Neutrophil (primary cell): ENCODE measurements at regions not wholly inside any gene's neighbourhood (a gene's known extent, or its start where the extent isn't known, plus 50 kb on each side); places are given as distances from the start of the nearest gene placed in this dataset.

ENCODE experiments used
- H3K27ac ChIP-seq: fragments of 200-600 bp; sonication (generic); 2 replicates; pipeline ENCODE4 v1.5.1; 2016; ENCODE audit warnings: mild to moderate bottlenecking, moderate library complexity
- H3K27me3 ChIP-seq: fragments of 200-600 bp; sonication (generic); 2 replicates; pipeline ENCODE4 v1.6.0; 2016; ENCODE audit warnings: mild to moderate bottlenecking
- H3K36me3 ChIP-seq: fragments of 200-600 bp; sonication (generic); 2 replicates; pipeline ENCODE4 v1.5.1; 2017
- H3K4me1 ChIP-seq, 2 experiments: fragments of 200-600 bp in 1 of 2; sonication (generic) in 1 of 2; 1 replicate in 1 of 2; 2 replicates in 1 of 2; pipeline versions ENCODE4 v1.5.1 to v1.6.1; 2013 to 2016; ENCODE audit warnings: low read depth in 1 of 2, low read length in 1 of 2, mild to moderate bottlenecking in 1 of 2, moderate library complexity in 1 of 2; ENCODE audit not compliant: control insufficient read depth in 1 of 2, insufficient read depth in 1 of 2
- H3K4me3 ChIP-seq, 2 experiments: fragments of 200-600 bp in 1 of 2; sonication (generic) in 1 of 2; 1 replicate in 1 of 2; 2 replicates in 1 of 2; pipeline ENCODE4 v1.5.1; 2013 to 2016; ENCODE audit warnings: low read depth in 1 of 2, low read length in 1 of 2, mild to moderate bottlenecking in 1 of 2, moderate library complexity in 1 of 2
- H3K9me3 ChIP-seq: fragments of 200-600 bp; sonication (generic); 2 replicates; pipeline ENCODE4 v1.5.1; 2016
- CTCF ChIP-seq: fragments of 200-600 bp; sonication (generic); IDR thresholded peaks from 2 replicates; pipeline ENCODE4 v1.5.1; 2016; ENCODE audit warnings: antibody characterized with exemption

GRCh38 chr4:20137176-20137575 lies 114.5 kb upstream of the SLIT2 start:
- no peak overlapping the region for H3K27ac ChIP-seq
- H3K36me3 ChIP-seq: no peaks in the 10 kb centered on the region
- H3K4me3 ChIP-seq: no peak overlapping the region
- H3K4me1 ChIP-seq: no peaks in the 10 kb centered on the region
- no peak for TF ChIP-seq CTCF
- no peaks in the 10 kb centered on the region for H3K27me3 ChIP-seq
- no peaks in the 10 kb centered on the region for H3K9me3 ChIP-seq

GRCh38 chr4:20127626-20128025 lies 124.1 kb upstream of the SLIT2 start:
- H3K27me3 ChIP-seq: no peaks in the 10 kb centered on the region
- no peaks in the 10 kb centered on the region for H3K36me3 ChIP-seq

GRCh38 chr4:20126906-20127305 lies 124.8 kb upstream of the SLIT2 start:
- Histone ChIP-seq H3K27me3 (no peaks in the 10 kb centered on the region), H3K9me3 (no peaks in the 10 kb centered on the region), H3K4me3 (no peak overlapping the region), H3K27ac (no peak overlapping the region), H3K36me3 (no peaks in the 10 kb centered on the region), H3K4me1 (no peaks in the 10 kb centered on the region)
- TF ChIP-seq CTCF: no peak

More at GRCh38 chr4:20127626-20128025, 124.1 kb upstream of the SLIT2 start:
- H3K4me3 ChIP-seq: no peak overlapping the region
- H3K9me3 ChIP-seq: no peaks in the 10 kb centered on the region
- H3K27ac ChIP-seq: no peak overlapping the region
- H3K4me1 ChIP-seq: no peaks in the 10 kb centered on the region
- TF ChIP-seq CTCF: no peak

- TF ChIP-seq CTCF: no peak
- H3K36me3 ChIP-seq: no peaks in the 10 kb centered on the region
- H3K9me3 ChIP-seq: no peaks in the 10 kb centered on the region
- H3K27me3 ChIP-seq: no peaks in the 10 kb centered on the region
- H3K4me3 ChIP-seq: no peak overlapping the region
- no peak overlapping the region for H3K27ac ChIP-seq
- H3K4me1 ChIP-seq: no peaks in the 10 kb centered on the region
These were observed 127.2 kb upstream of the SLIT2 start for GRCh38 chr4:20124317-20125026.

GRCh38 chr4:20122198-20122988 lies 129.3 kb upstream of the SLIT2 start:
- Histone ChIP-seq H3K4me1 (no peaks in the 10 kb centered on the region), H3K27me3 (no peaks in the 10 kb centered on the region), H3K4me3 (no peak overlapping the region), H3K36me3 (no peaks in the 10 kb centered on the region), H3K27ac (no peak overlapping the region), H3K9me3 (no peaks in the 10 kb centered on the region)
- no peak for TF ChIP-seq CTCF
